Kidney (tissue), 13 donors: ENCODE measurements at regions not wholly inside any gene's neighbourhood (a gene's known extent, or its start where the extent isn't known, plus 50 kb on each side); places are given as distances from the start of the nearest gene placed in this dataset.

Source experiments
- DNase-seq, 5 donors: peaks; one replicate each; pipeline ENCODE4 v3.0.0-alpha.2; 2013 to 2020
- FAIRE-seq: peaks from 2 replicates; lab custom pipeline; 2012; peaks lifted over from hg19 to GRCh38; lab: Jason Lieb, UNC
- H3K27ac ChIP-seq, 2 donors: one replicate each; pipeline ENCODE4 v1.7.0; 2013; ENCODE audit warnings: low read depth in 2 of 2, low read length in 2 of 2, inconsistent platforms in 1 of 2
- H3K27me3 ChIP-seq: one replicate; pipeline ENCODE4 v1.7.1; 2013; ENCODE audit warnings: low read length, inconsistent platforms; ENCODE audit not compliant: control insufficient read depth, insufficient read depth
- H3K36me3 ChIP-seq, 3 donors: one replicate each; pipeline versions ENCODE4 v1.7.0 to v1.7.1; 2013; ENCODE audit warnings: low read length in 3 of 3, control low read depth in 1 of 3, inconsistent platforms in 1 of 3; ENCODE audit not compliant: insufficient read depth in 3 of 3, control insufficient read depth in 2 of 3
- H3K4me1 ChIP-seq, 3 donors: one replicate each; pipeline versions ENCODE4 v1.7.0 to v1.7.1; 2013; ENCODE audit warnings: low read length in 3 of 3, inconsistent platforms in 1 of 3, low read depth in 1 of 3; ENCODE audit not compliant: control insufficient read depth in 2 of 3, insufficient read depth in 2 of 3
- H3K4me3 ChIP-seq, 3 donors: one replicate each; pipeline versions ENCODE4 v1.7.0 to v1.8.1; 2013; ENCODE audit warnings: low read length in 3 of 3, control low read depth in 1 of 3, inconsistent platforms in 1 of 3
- H3K9ac ChIP-seq, 3 donors: one replicate each; pipeline versions ENCODE4 v1.7.0 to v1.7.1; 2013; ENCODE audit warnings: low read length in 3 of 3, control low read depth in 1 of 3, inconsistent platforms in 1 of 3
- H3K9me3 ChIP-seq, 3 donors: one replicate each; pipeline versions ENCODE4 v1.7.0 to v1.7.1; 2013; ENCODE audit warnings: low read length in 3 of 3, control low read depth in 1 of 3, inconsistent platforms in 1 of 3; ENCODE audit not compliant: control insufficient read depth in 2 of 3, insufficient read depth in 1 of 3
- intact Hi-C: fragments of 100-400 bp; cut with DNase I; formaldehyde crosslinking; loops from one replicate; pipeline ENCODE4 v1.11.1; 2022
- TF ChIP-seq, protein P1 (sequence below): IDR thresholded peaks from 3 replicates; pipeline ENCODE4 v1.5.1; 2012; ENCODE audit warnings: mild to moderate bottlenecking, moderate library complexity, borderline replicate concordance; ENCODE audit not compliant: insufficient read depth; ENCODE audit errors: extremely low read depth
- donor health status: control.
- donor health status: control.
- donor health status: control.
- donor health status: control.
- donor health status: control.
- donor health status: DM: yes; HTN: yes; CAD: no.
- donor health status: Normal renal cell carcinoma (clear cell type).

GRCh38 chr3:168157903-168158302 lies 62.2 kb upstream of the GOLIM4 start:
- Histone ChIP-seq H3K4me3 (no peak overlapping the region), H3K36me3 (no peaks in the 10 kb centered on the region), H3K4me1 (no peaks in the 10 kb centered on the region), H3K9ac (no peak overlapping the region), H3K9me3 (peaks cover 0 to 1% (median 0%) of the 10 kb centered on the region in 3 donors), H3K27ac (no peak overlapping the region), H3K27me3 (no peaks in the 10 kb centered on the region)
- FAIRE-seq (no peak), DNase-seq (no peak)
- TF ChIP-seq, protein P1, sequence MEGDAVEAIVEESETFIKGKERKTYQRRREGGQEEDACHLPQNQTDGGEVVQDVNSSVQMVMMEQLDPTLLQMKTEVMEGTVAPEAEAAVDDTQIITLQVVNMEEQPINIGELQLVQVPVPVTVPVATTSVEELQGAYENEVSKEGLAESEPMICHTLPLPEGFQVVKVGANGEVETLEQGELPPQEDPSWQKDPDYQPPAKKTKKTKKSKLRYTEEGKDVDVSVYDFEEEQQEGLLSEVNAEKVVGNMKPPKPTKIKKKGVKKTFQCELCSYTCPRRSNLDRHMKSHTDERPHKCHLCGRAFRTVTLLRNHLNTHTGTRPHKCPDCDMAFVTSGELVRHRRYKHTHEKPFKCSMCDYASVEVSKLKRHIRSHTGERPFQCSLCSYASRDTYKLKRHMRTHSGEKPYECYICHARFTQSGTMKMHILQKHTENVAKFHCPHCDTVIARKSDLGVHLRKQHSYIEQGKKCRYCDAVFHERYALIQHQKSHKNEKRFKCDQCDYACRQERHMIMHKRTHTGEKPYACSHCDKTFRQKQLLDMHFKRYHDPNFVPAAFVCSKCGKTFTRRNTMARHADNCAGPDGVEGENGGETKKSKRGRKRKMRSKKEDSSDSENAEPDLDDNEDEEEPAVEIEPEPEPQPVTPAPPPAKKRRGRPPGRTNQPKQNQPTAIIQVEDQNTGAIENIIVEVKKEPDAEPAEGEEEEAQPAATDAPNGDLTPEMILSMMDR = no peak
- intact Hi-C loops = no loop called here

- H3K4me3 ChIP-seq = no peak overlapping the region
- no peaks in the 10 kb centered on the region for H3K27me3 ChIP-seq
- peaks cover 0 to 8% (median 0%) of the 10 kb centered on the region in 3 donors for H3K9me3 ChIP-seq
- intact Hi-C loops = no loop called here
- no peak for DNase-seq
- no peak overlapping the region for H3K27ac ChIP-seq
- H3K36me3 ChIP-seq = no peaks in the 10 kb centered on the region
- no peaks in the 10 kb centered on the region for H3K4me1 ChIP-seq
- TF ChIP-seq, protein P1 = no peak
- H3K9ac ChIP-seq = no peak overlapping the region
- FAIRE-seq = no peak
Observed at GRCh38 chr3:168157099-168157700, 61.5 kb upstream of the GOLIM4 start.

- TF ChIP-seq, protein P1 = no peak
- no peaks in the 10 kb centered on the region for H3K4me1 ChIP-seq
- no peak for DNase-seq
- H3K9ac ChIP-seq = no peak overlapping the region
- no peak for FAIRE-seq
- H3K27me3 ChIP-seq = no peaks in the 10 kb centered on the region
- peaks cover 0 to 13% (median 0%) of the 10 kb centered on the region in 3 donors for H3K9me3 ChIP-seq
- no peak overlapping the region for H3K27ac ChIP-seq
- intact Hi-C loops = no loop called here
- H3K4me3 ChIP-seq = no peak overlapping the region
- no peaks in the 10 kb centered on the region for H3K36me3 ChIP-seq
Observed at GRCh38 chr3:168156479-168156878, 60.8 kb upstream of the GOLIM4 start.

GRCh38 chr3:168155303-168155702 lies 59.6 kb upstream of the GOLIM4 start:
- Histone ChIP-seq H3K9ac (no peak overlapping the region), H3K27ac (no peak overlapping the region), H3K4me3 (no peak overlapping the region), H3K9me3 (peaks cover 0 to 13% (median 0%) of the 10 kb centered on the region in 3 donors), H3K36me3 (no peaks in the 10 kb centered on the region), H3K27me3 (no peaks in the 10 kb centered on the region), H3K4me1 (no peaks in the 10 kb centered on the region)
- TF ChIP-seq, protein P1 = no peak
- DNase-seq (no peak), FAIRE-seq (no peak)
- intact Hi-C loops = no loop called here
